ENCODE measurements at regions not wholly inside any gene's neighbourhood (a gene's known extent, or its start where the extent isn't known, plus 50 kb on each side); places are given as distances from the start of the nearest gene placed in this dataset.
A peak's percentile ranks its signal among the peaks of the same experiment; 100 is the strongest.

DNA sequence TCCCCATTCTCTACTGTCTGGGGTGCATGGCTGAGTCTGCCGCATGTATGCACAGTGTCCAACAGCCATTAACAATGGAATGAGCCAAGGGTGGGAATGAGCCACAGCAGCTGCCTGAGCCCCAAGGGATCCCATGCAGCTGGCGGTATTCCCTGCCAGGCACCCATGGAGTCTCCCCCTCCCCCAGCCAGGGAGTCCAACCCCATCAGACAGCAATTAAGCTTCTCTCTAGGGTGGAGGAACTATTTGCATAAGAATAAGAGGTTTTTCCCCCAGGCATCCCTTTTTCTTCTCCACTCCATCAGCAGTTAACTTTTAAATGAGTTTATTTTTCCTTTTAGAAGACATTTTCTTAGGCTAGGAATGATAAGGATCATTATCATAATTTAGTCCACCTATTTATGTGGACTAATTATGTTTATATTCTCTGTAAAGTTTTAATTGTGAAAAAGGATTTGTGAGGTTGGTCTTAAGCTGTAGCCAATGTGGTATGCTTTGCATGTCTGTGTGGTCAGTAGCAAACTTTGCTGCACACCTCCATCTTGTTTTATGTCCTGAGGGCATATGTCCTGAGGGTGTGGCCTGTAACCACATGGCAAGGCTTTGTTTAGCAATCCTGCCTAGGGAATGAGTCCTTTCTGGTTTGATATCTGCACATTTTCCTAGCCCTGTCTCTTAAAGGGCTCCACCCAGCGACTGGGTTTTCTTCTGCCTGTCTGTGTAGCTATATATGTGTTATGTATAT lies 158.9 kb upstream of the OLIG3 start:
- Mint-ChIP-seq H3K27ac (no peak overlapping the region), H3K4me3 (no peak overlapping the region), H3K4me1 (ENCODE audit: low read depth in 2 of 2) (no peaks in the 10 kb centered on the region), H3K27me3 (peaks cover 24 to 25% of the 10 kb centered on the region in 2 donors), H3K36me3 (ENCODE audit: insufficient read depth) (no peaks in the 10 kb centered on the region), H3K9me3 (peaks cover 0 to 1% of the 10 kb centered on the region in 2 donors)
- no peak for ATAC-seq (replicated peaks)
- no peak for DNase-seq

DNA sequence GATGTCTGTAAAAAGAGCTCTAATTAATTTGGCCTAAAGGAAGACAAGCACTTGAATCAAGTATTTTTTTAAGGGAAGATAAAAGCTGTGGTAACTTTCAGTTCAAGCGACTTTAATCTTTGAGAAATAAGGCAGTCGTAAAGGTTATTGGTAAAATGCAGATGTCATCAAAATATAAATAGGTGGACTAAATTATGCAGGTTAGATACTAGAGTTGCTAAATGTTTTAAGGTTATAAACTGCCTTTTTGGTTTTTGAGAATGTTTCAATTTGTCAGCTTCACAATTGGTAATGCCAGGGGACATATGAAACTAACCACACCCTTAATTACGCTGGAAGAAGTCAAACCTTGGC lies 159.5 kb upstream of the OLIG3 start:
- Mint-ChIP-seq H3K4me1 (ENCODE audit: low read depth in 2 of 2) (no peaks in the 10 kb centered on the region), H3K36me3 (ENCODE audit: insufficient read depth) (no peaks in the 10 kb centered on the region), H3K27ac (no peak overlapping the region), H3K27me3 (peaks cover 19 to 22% of the 10 kb centered on the region in 2 donors), H3K4me3 (no peak overlapping the region), H3K9me3 (peaks cover 0 to 1% of the 10 kb centered on the region in 2 donors)
- DNase-seq = no peak
- no peak for ATAC-seq (replicated peaks)

DNA sequence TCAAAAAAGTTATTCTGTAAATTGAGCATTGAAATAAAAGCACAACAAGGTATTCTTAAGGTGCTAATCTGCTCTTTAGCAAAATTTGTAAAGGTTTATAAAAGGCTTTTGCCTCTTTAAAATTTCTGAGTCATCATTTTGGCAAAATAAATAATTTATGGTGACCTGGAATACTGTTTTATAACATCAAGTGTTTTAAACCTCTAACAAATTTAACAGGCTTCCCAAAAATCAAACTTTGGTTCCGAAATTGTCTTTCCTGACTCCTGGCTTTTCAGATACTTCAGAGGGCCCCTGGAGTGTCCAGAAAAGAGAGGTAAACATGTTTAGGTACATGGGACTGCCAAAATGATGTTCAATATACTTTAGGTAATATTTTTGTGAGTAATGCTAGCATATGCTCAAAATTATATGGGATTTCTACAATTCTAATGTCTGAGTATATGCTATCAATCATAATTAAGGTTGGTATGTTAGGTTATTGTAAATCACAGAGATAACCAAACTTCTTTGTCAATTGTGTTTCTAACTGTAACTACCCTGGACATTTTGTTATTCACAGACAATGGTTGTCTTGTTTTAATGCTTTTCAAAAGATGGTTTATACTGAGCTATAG lies 160.3 kb upstream of the OLIG3 start:
- no peaks in the 10 kb centered on the region for H3K4me1 Mint-ChIP-seq (ENCODE audit: low read depth in 2 of 2)
- peaks cover 0 to 1% of the 10 kb centered on the region in 2 donors for H3K9me3 Mint-ChIP-seq
- H3K4me3 Mint-ChIP-seq = no peak overlapping the region
- H3K36me3 Mint-ChIP-seq (ENCODE audit: insufficient read depth) = no peaks in the 10 kb centered on the region
- DNase-seq (no peak), ATAC-seq (replicated peaks) (no peak)
- H3K27ac Mint-ChIP-seq = no peak overlapping the region
- peaks cover 17 to 21% of the 10 kb centered on the region in 2 donors for H3K27me3 Mint-ChIP-seq

DNA sequence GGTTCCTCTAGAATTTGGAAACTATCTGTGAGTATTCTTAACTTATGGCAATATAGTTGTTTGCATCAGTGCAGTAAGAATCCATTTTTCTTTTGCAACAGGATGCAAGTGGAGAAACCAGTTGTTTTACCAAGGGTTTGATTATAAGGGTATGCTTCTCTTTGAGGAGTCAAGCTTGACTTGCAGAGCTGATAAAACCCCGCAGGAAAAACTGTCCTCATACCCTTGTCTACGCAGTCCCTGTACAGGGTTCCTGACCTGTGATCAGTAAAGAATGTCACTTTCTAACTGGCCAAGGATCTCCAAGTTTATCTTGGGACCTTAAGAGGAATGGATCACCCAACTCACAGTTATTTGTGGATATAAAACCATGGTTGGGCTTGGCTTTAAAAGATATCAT lies 161.1 kb upstream of the OLIG3 start:
- DNase-seq (no peak), ATAC-seq (replicated peaks) (no peak)
- Mint-ChIP-seq H3K36me3 (ENCODE audit: insufficient read depth) (no peaks in the 10 kb centered on the region), H3K9me3 (peaks cover 0 to 1% of the 10 kb centered on the region in 2 donors), H3K27me3 (peaks cover 12 to 21% of the 10 kb centered on the region in 2 donors), H3K4me3 (no peak overlapping the region), H3K4me1 (ENCODE audit: low read depth in 2 of 2) (no peaks in the 10 kb centered on the region), H3K27ac (no peak overlapping the region)

GRCh38 chr6:137656735-137657134 lies 162.5 kb upstream of the OLIG3 start:
- no peak overlapping the region for H3K27ac Mint-ChIP-seq
- H3K9me3 Mint-ChIP-seq = peaks cover 0 to 1% of the 10 kb centered on the region in 2 donors
- no peak for DNase-seq
- H3K36me3 Mint-ChIP-seq (ENCODE audit: insufficient read depth) = no peaks in the 10 kb centered on the region
- ATAC-seq (replicated peaks) = no peak
- H3K4me3 Mint-ChIP-seq = no peak overlapping the region
- H3K27me3 Mint-ChIP-seq = peaks cover 3 to 16% of the 10 kb centered on the region in 2 donors
- H3K4me1 Mint-ChIP-seq (ENCODE audit: low read depth in 2 of 2) = no peaks in the 10 kb centered on the region

DNA sequence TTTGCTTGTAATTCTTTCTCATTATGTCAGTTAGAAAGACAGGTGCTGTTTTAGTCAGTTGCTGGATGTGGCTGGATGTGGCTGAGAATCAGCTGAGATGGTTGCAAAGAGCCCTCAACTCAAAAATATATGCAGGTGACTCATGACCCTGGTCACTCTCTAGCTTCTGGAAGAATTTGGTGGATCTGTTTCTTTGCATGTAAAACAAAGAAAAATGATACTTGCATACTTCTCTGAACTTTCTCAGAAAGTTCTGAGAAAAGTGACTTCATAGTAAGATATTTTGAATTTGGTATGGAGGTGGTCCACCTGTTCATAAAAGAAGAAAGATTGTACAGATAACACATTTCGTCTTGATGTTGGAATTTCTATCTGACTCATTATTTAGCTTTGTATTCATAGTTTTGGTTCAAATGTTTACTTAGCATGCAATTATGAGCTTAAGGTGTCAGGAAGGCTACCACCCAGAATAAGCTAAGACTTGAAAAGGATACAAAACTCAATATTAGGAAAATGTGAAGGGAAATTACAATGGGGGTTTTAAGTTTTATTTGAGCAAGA lies 163.2 kb upstream of the OLIG3 start:
- peaks cover 0 to 1% of the 10 kb centered on the region in 2 donors for H3K9me3 Mint-ChIP-seq
- ATAC-seq (replicated peaks) (no peak), DNase-seq (no peak)
- no peaks in the 10 kb centered on the region for H3K4me1 Mint-ChIP-seq (ENCODE audit: low read depth in 2 of 2)
- no peak overlapping the region for H3K27ac Mint-ChIP-seq
- H3K36me3 Mint-ChIP-seq (ENCODE audit: insufficient read depth) = no peaks in the 10 kb centered on the region
- no peak overlapping the region for H3K4me3 Mint-ChIP-seq
- H3K27me3 Mint-ChIP-seq = peaks cover 0 to 13% of the 10 kb centered on the region in 2 donors

GRCh38 chr6:137658287-137658686 lies 164.1 kb upstream of the OLIG3 start:
- DNase-seq = no peak
- Mint-ChIP-seq H3K27me3 (peaks cover 0 to 13% of the 10 kb centered on the region in 2 donors), H3K27ac (no peak overlapping the region), H3K9me3 (peaks cover 0 to 1% of the 10 kb centered on the region in 2 donors), H3K36me3 (ENCODE audit: insufficient read depth) (no peaks in the 10 kb centered on the region), H3K4me1 (ENCODE audit: low read depth in 2 of 2) (no peaks in the 10 kb centered on the region), H3K4me3 (no peak overlapping the region)
- ATAC-seq (replicated peaks) = no peak

- Mint-ChIP-seq H3K4me3 (no peak overlapping the region), H3K9me3 (peaks cover 0 to 1% of the 10 kb centered on the region in 2 donors), H3K36me3 (ENCODE audit: insufficient read depth) (no peaks in the 10 kb centered on the region), H3K27me3 (peaks cover 0 to 13% of the 10 kb centered on the region in 2 donors), H3K4me1 (ENCODE audit: low read depth in 2 of 2) (no peaks in the 10 kb centered on the region), H3K27ac (no peak overlapping the region)
- ATAC-seq (replicated peaks) = no peak
- DNase-seq = no peak
Observed at GRCh38 chr6:137659871-137660270, 165.7 kb upstream of the OLIG3 start.

GRCh38 chr6:137660296-137660731 lies 166.1 kb upstream of the OLIG3 start:
- peaks cover 0 to 13% of the 10 kb centered on the region in 2 donors for H3K27me3 Mint-ChIP-seq
- ATAC-seq (replicated peaks) (no peak), DNase-seq (no peak)
- H3K27ac Mint-ChIP-seq = no peak overlapping the region
- H3K4me1 Mint-ChIP-seq (ENCODE audit: low read depth in 2 of 2) = peaks cover 0 to 1% of the 10 kb centered on the region in 2 donors
- peaks cover 0 to 1% of the 10 kb centered on the region in 2 donors for H3K9me3 Mint-ChIP-seq
- no peak overlapping the region for H3K4me3 Mint-ChIP-seq
- no peaks in the 10 kb centered on the region for H3K36me3 Mint-ChIP-seq (ENCODE audit: insufficient read depth)

GRCh38 chr6:137661601-137662000 lies 167.4 kb upstream of the OLIG3 start:
- H3K27ac Mint-ChIP-seq = no peak overlapping the region
- H3K27me3 Mint-ChIP-seq = peaks cover 0 to 13% of the 10 kb centered on the region in 2 donors
- DNase-seq (peak; percentile 11 to 42 (median 21)), ATAC-seq (replicated peaks) (no peak)
- no peaks in the 10 kb centered on the region for H3K9me3 Mint-ChIP-seq
- no peaks in the 10 kb centered on the region for H3K36me3 Mint-ChIP-seq (ENCODE audit: insufficient read depth)
- peaks cover 0 to 12% of the 10 kb centered on the region in 2 donors for H3K4me1 Mint-ChIP-seq (ENCODE audit: low read depth in 2 of 2)
- H3K4me3 Mint-ChIP-seq = no peak overlapping the region

- peaks cover 0 to 16% of the 10 kb centered on the region in 2 donors for H3K4me1 Mint-ChIP-seq (ENCODE audit: low read depth in 2 of 2)
- H3K9me3 Mint-ChIP-seq = no peaks in the 10 kb centered on the region
- H3K27me3 Mint-ChIP-seq = no peaks in the 10 kb centered on the region
- H3K4me3 Mint-ChIP-seq = no peak overlapping the region
- no peaks in the 10 kb centered on the region for H3K36me3 Mint-ChIP-seq (ENCODE audit: insufficient read depth)
- DNase-seq (no peak), ATAC-seq (replicated peaks) (no peak)
- H3K27ac Mint-ChIP-seq = no peak overlapping the region
Observed at GRCh38 chr6:137664183-137664582, 170.0 kb upstream of the OLIG3 start.

GRCh38 chr6:137665342-137665934 lies 171.2 kb upstream of the OLIG3 start:
- H3K4me3 Mint-ChIP-seq = no peak overlapping the region
- peaks cover 0 to 16% of the 10 kb centered on the region in 2 donors for H3K4me1 Mint-ChIP-seq (ENCODE audit: low read depth in 2 of 2)
- ATAC-seq (replicated peaks) (no peak), DNase-seq (no peak)
- H3K27ac Mint-ChIP-seq = peak overlapping the region in 1 of 2 donors; percentile 90
- H3K36me3 Mint-ChIP-seq (ENCODE audit: insufficient read depth) = no peaks in the 10 kb centered on the region
- no peaks in the 10 kb centered on the region for H3K9me3 Mint-ChIP-seq
- peaks cover 0 to 7% of the 10 kb centered on the region in 2 donors for H3K27me3 Mint-ChIP-seq

- Mint-ChIP-seq H3K9me3 (no peaks in the 10 kb centered on the region), H3K36me3 (ENCODE audit: insufficient read depth) (no peaks in the 10 kb centered on the region), H3K27ac (peak overlapping the region; percentile 13 to 90), H3K4me3 (peak overlapping the region; percentile 49 to 65), H3K4me1 (ENCODE audit: low read depth in 2 of 2) (peaks cover 0 to 16% of the 10 kb centered on the region in 2 donors), H3K27me3 (peaks cover 0 to 13% of the 10 kb centered on the region in 2 donors)
- DNase-seq (peak in 1 of 3 experiments; percentile 14), ATAC-seq (replicated peaks) (peak; percentile 86)
Observed at GRCh38 chr6:137666202-137666774, 172.1 kb upstream of the OLIG3 start.

Measured in effector memory CD8-positive, alpha-beta T cell (primary cell).